ENCODE measurements at regions not wholly inside any gene's neighbourhood (a gene's known extent, or its start where the extent isn't known, plus 50 kb on each side); places are given as distances from the start of the nearest gene placed in this dataset.

GRCh38 chrX:15107367-15107988, 162.4 kb downstream of the ASB9 start:
- Histone ChIP-seq H4K20me1 (ENCODE audit: control insufficient read depth, insufficient read depth, insufficient read length) (no peaks in the 10 kb centered on the region), H4K91ac (ENCODE audit: insufficient read length, low read depth, low read length) (no peak overlapping the region), H3K9me3 (ENCODE audit: control insufficient read depth, low read depth, low read length) (no peaks in the 10 kb centered on the region), H4K8ac (replicated peaks; ENCODE audit: insufficient read length, low read depth, low read length) (no peak overlapping the region), H3K23me2 (ENCODE audit: insufficient read length, low read depth, low read length, poor library complexity, severe bottlenecking) (no peaks in the 10 kb centered on the region), H2AK5ac (ENCODE audit: insufficient read length, low read length) (no peak overlapping the region), H3K79me2 (ENCODE audit: insufficient read depth, low read length) (no peaks in the 10 kb centered on the region), H4K5ac (ENCODE audit: insufficient read length, low read depth, low read length) (no peak overlapping the region), H3K23ac (ENCODE audit: insufficient read length, low read depth, low read length) (no peak overlapping the region), H3K27ac (ENCODE audit: insufficient read length, low read depth, low read length) (no peak overlapping the region), H2BK12ac (ENCODE audit: insufficient read length, low read depth, low read length) (no peak overlapping the region), H2AFZ (ENCODE audit: low read length) (no peak overlapping the region), H3K4me1 (ENCODE audit: insufficient read depth, low read length) (no peaks in the 10 kb centered on the region), H3K18ac (ENCODE audit: insufficient read length, low read depth, low read length) (no peak overlapping the region), H3K9ac (ENCODE audit: extremely low read depth, insufficient read length, low read length) (no peak overlapping the region), H3K79me1 (ENCODE audit: insufficient read depth, low read depth, low read length, poor library complexity, severe bottlenecking) (no peaks in the 10 kb centered on the region), H2BK20ac (ENCODE audit: low read depth, low read length, poor library complexity, severe bottlenecking) (no peak overlapping the region), H3T11ph (ENCODE audit: low read length) (no peak overlapping the region), H3K4ac (ENCODE audit: low read depth, low read length) (no peak overlapping the region), H3K56ac (ENCODE audit: insufficient read length, low read depth, low read length) (no peak overlapping the region), H3K14ac (ENCODE audit: insufficient read depth, low read length) (no peak overlapping the region), H3K4me2 (ENCODE audit: insufficient read depth, insufficient read length, low read length) (no peak overlapping the region), H2BK120ac (ENCODE audit: low read depth, low read length, poor library complexity, severe bottlenecking) (no peak overlapping the region), H3K27me3 (ENCODE audit: insufficient read depth, low read length) (no peaks in the 10 kb centered on the region), H2BK5ac (ENCODE audit: insufficient read length, low read length) (no peak overlapping the region), H2BK15ac (ENCODE audit: low read depth, low read length) (no peak overlapping the region)
- no peak for DNase-seq
- Mint-ChIP-seq H3K36me3 (ENCODE audit: insufficient read depth in 1 of 3, low read depth in 3 of 3) (peaks cover 10 to 32% (median 22%) of the 10 kb centered on the region in 3 experiments), H3K4me3 (no peak overlapping the region), H3K4me1 (no peaks in the 10 kb centered on the region), H3K9me3 (peaks cover 77 to 83% of the 10 kb centered on the region in 2 experiments), H3K27me3 (ENCODE audit: low read depth) (peaks cover 2% of the 10 kb centered on the region; the same call in 1 of the 2 replicates), H3K27ac (no peak overlapping the region)
- peak; percentile 36; the same call in 2 of the 3 replicates for TF ChIP-seq CTCF (conservative IDR thresholded peaks at IDR 0.05)
- no CpG with 5 or more reads among the region's 1 CpG for WGBS (ENCODE audit: extremely low coverage, insufficient read length, low lambda C conversion rate)
